Fibroblast of the aortic adventitia (primary cell): ENCODE measurements at regions not wholly inside any gene's neighbourhood (a gene's known extent, or its start where the extent isn't known, plus 50 kb on each side); places are given as distances from the start of the nearest gene placed in this dataset.

Experiments used
- DNase-seq: peaks from one replicate; pipeline ENCODE4 v3.0.0-alpha.2; 2010; ENCODE audit warnings: low read depth
- H3K4me3 ChIP-seq: 2 replicates; pipeline ENCODE4 v1.5.1; 2011; ENCODE audit warnings: low read depth, mild to moderate bottlenecking, control low read depth, low read length, moderate library complexity
- TF ChIP-seq, protein P1 (sequence below): IDR thresholded peaks from 2 replicates; pipeline ENCODE4 v1.5.1; 2011; ENCODE audit warnings: mild to moderate bottlenecking, low read length, control low read depth, inconsistent platforms; ENCODE audit not compliant: insufficient read depth

- H3K4me3 ChIP-seq = no peak overlapping the region
- TF ChIP-seq, protein P1, sequence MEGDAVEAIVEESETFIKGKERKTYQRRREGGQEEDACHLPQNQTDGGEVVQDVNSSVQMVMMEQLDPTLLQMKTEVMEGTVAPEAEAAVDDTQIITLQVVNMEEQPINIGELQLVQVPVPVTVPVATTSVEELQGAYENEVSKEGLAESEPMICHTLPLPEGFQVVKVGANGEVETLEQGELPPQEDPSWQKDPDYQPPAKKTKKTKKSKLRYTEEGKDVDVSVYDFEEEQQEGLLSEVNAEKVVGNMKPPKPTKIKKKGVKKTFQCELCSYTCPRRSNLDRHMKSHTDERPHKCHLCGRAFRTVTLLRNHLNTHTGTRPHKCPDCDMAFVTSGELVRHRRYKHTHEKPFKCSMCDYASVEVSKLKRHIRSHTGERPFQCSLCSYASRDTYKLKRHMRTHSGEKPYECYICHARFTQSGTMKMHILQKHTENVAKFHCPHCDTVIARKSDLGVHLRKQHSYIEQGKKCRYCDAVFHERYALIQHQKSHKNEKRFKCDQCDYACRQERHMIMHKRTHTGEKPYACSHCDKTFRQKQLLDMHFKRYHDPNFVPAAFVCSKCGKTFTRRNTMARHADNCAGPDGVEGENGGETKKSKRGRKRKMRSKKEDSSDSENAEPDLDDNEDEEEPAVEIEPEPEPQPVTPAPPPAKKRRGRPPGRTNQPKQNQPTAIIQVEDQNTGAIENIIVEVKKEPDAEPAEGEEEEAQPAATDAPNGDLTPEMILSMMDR = no peak
- DNase-seq = no peak
These were observed 408.4 kb downstream of the BUD13 start for GRCh38 chr11:116364348-116364747.

GRCh38 chr11:116360221-116360941 is 412.4 kb downstream of the BUD13 start:
- TF ChIP-seq, protein P1 = no peak
- no peak overlapping the region for H3K4me3 ChIP-seq
- DNase-seq = no peak

DNA sequence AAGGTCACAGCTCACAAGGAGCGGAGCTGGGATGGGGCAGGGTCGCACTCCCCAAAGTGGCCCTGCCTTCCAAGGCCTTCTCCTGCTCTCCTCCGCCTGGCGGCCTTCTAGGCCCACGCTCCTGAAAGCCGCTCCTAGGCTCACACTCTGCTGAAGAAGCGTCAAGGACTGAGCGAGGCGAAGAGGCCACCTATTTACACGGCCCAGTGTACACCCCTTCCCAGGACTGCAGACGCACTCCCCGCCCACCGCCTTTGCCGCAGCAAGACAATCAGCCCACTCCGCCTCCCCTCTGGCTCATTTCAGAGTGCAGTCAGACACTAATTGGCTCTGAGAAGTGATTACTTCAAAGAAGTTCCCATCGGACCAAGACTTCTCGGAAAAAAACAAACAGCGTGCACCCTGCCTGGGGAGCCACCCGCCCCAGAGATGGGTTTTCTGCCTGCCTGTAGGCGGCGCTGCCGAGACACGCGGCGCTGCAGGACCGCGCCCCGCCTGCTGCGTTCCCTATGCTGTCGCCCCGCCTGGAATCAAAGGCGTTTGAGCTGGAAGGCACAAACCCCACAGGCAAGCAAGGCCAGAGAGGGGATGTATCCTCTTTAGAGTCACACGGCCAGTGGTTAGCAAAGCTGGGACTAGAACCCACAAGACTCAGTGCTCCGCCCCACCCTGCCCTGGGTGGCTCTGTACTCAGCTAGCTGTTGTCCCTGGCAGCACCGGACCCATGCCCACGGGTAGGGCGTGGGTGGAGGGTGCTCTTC is 414.8 kb downstream of the BUD13 start:
- DNase-seq = no peak
- TF ChIP-seq, protein P1 = peak; percentile 5
- H3K4me3 ChIP-seq = no peak overlapping the region

DNA sequence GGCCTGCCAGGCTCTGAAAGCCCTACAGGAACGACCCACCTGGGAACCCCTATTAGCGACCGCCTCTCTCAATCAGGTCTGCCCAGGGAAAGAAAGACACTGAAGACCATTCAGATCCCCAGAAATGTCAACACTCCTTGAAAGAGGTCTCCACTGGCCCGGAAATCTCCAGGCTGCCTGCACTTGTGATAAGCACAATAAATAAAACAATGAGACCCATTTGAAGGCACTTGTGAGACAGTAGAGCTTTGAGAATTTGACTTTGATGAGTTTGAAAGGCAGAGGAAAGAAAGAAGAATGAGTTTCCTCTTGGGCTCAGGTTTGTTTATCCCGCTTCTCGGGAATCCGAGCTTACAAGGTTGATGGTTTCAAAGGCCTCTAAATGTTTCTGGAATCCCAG is 416.3 kb downstream of the BUD13 start:
- no peak overlapping the region for H3K4me3 ChIP-seq
- TF ChIP-seq, protein P1 = no peak
- no peak for DNase-seq

DNA sequence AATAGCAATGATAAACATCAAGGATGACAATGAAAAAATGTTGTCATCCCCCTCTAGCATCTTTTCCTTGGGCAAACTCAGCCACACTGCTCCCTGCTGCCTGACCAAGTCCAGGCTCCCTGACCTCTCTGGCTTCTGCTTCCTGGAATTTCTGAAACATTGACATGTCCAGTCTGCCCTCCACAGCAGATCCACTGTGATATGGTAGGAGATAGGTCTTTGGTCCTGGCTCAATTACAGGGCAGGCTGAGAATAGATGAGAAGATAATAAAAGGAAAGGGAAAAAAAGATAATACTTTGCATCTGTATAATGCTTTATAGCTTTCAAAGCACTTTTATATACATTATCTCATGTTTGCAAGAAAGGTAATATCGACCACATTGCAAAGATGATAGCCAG is 417.7 kb downstream of the BUD13 start:
- TF ChIP-seq, protein P1 = no peak
- DNase-seq = no peak
- no peak overlapping the region for H3K4me3 ChIP-seq

DNA sequence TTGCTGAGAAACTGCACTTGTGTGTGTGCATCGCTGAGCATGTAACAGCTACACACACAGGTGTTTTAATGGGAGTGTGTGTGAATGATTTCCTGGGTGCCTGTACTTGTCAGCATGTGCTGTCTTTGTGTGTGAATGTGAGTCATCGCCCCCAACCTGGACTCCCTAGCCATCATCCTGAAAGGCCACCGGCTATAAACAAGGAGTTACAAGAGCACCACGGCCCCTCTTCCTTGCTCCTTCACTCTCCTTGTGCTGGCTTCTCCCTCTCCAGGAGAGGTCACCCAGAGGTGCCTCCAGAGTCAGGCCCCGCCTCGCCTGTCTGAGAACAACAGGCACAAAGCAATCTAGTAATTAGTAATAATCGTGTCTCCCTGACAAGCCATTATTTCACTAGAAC is 419.2 kb downstream of the BUD13 start:
- H3K4me3 ChIP-seq = no peak overlapping the region
- TF ChIP-seq, protein P1 = no peak
- no peak for DNase-seq
